IMR-90 (cell line): ENCODE measurements at regions not wholly inside any gene's neighbourhood (a gene's known extent, or its start where the extent isn't known, plus 50 kb on each side); places are given as distances from the start of the nearest gene placed in this dataset.

Experiments
- ATAC-seq: fragments of 200-7000 bp; cut with Tn5 transposase; 2 replicates; pipeline ENCODE4 v1.9.1; 2020; ENCODE audit warnings: low read depth, mild to moderate bottlenecking, moderate library complexity
- BruUV-seq: library from RNA; stranded (reverse); fragments of 400-500 nt; replicated peaks from 2 replicates; lab custom pipeline; 2021; lab: Mats Ljungman, UMichigan
- CTCF ChIA-PET: fragments of 300-600 bp; formaldehyde crosslinking; extraction: SDS; loops from one replicate; lab custom pipeline; 2021; ENCODE audit warnings: antibody characterized with exemption; lab: Yijun Ruan, JAX
- POLR2A ChIA-PET: fragments of 300-600 bp; sonication (Branson Sonifier 250); formaldehyde crosslinking; loops from one replicate; lab custom pipeline; 2022; ENCODE audit warnings: antibody characterized with exemption; ENCODE audit not compliant: unreplicated experiment; lab: Charles Lee
- DNase-seq: peaks from one replicate; pipeline ENCODE4 v3.0.0; 2013
- H2AFZ ChIP-seq: replicated peaks from 2 replicates; pipeline ENCODE3; 2013; ENCODE audit warnings: low read length, mild to moderate bottlenecking; ENCODE audit not compliant: poor library complexity
- H2AK5ac ChIP-seq: 2 replicates; pipeline ENCODE4 v1.6.1; 2013; ENCODE audit warnings: low read depth, low read length, inconsistent platforms
- H2AK9ac ChIP-seq: replicated peaks from 2 replicates; pipeline ENCODE3; 2013; ENCODE audit warnings: mild to moderate bottlenecking, low read depth, low read length, moderate library complexity; ENCODE audit not compliant: poor library complexity
- H2BK120ac ChIP-seq: 2 replicates; pipeline ENCODE4 v1.6.1; 2013; ENCODE audit warnings: low read depth, low read length, inconsistent platforms
- H2BK15ac ChIP-seq: 3 replicates; pipeline ENCODE4 v1.6.1; 2013; ENCODE audit warnings: low read depth, low read length, inconsistent platforms
- H2BK20ac ChIP-seq: 2 replicates; pipeline ENCODE4 v1.6.1; 2013; ENCODE audit warnings: low read depth, mild to moderate bottlenecking, inconsistent platforms, low read length, moderate library complexity
- H2BK5ac ChIP-seq: 2 replicates; pipeline ENCODE4 v1.6.1; 2013; ENCODE audit warnings: mild to moderate bottlenecking, low read depth, low read length, inconsistent platforms; ENCODE audit not compliant: poor library complexity, severe bottlenecking
- H3K14ac ChIP-seq: replicated peaks from 2 replicates; pipeline ENCODE4 v1.6.1; 2013; ENCODE audit warnings: low read depth, low read length, inconsistent platforms
- H3K18ac ChIP-seq: 2 replicates; pipeline ENCODE4 v1.6.1; 2013; ENCODE audit warnings: low read depth, low read length, control low read depth
- H3K23ac ChIP-seq: 2 replicates; pipeline ENCODE4 v1.6.1; 2013; ENCODE audit warnings: low read depth, low read length, inconsistent platforms
- H3K27ac ChIP-seq: 2 replicates; pipeline ENCODE4 v1.5.1; 2013; ENCODE audit warnings: mild to moderate bottlenecking, control low read depth, low read length; ENCODE audit not compliant: insufficient read depth
- H3K27me3 ChIP-seq: 2 replicates; pipeline ENCODE4 v1.6.1; 2013; ENCODE audit warnings: low read length; ENCODE audit not compliant: control insufficient read depth, insufficient read depth
- H3K36me3 ChIP-seq: 2 replicates; pipeline ENCODE4 v1.6.1; 2013; ENCODE audit warnings: low read length, mixed read lengths; ENCODE audit not compliant: control insufficient read depth, insufficient read depth
- H3K4ac ChIP-seq: 2 replicates; pipeline ENCODE4 v1.6.1; 2013; ENCODE audit warnings: low read depth, low read length, inconsistent platforms
- H3K4me1 ChIP-seq: 2 replicates; pipeline ENCODE4 v1.6.1; 2013; ENCODE audit warnings: low read length, mixed read lengths; ENCODE audit not compliant: control insufficient read depth, insufficient read depth
- H3K4me2 ChIP-seq: 2 replicates; pipeline ENCODE4 v1.6.1; 2013; ENCODE audit warnings: low read depth, mild to moderate bottlenecking, control low read depth, low read length, moderate library complexity
- H3K4me3 ChIP-seq: 2 replicates; pipeline ENCODE4 v1.5.1; 2013; ENCODE audit warnings: low read depth, mild to moderate bottlenecking, control low read depth, low read length, moderate library complexity; ENCODE audit not compliant: insufficient read depth
- H3K56ac ChIP-seq: 2 replicates; pipeline ENCODE4 v1.6.1; 2013; ENCODE audit warnings: low read length, inconsistent platforms; ENCODE audit not compliant: insufficient read depth; ENCODE audit errors: extremely low read depth
- H3K79me1 ChIP-seq, 2 experiments: 2 replicates each; pipeline ENCODE4 v1.6.1; 2013; ENCODE audit warnings: low read length in 2 of 2, inconsistent platforms in 1 of 2, low read depth in 1 of 2
- H3K9ac ChIP-seq: 2 replicates; pipeline ENCODE4 v1.6.1; 2013; ENCODE audit warnings: low read depth, low read length, control low read depth
- H3K9me1 ChIP-seq: 2 replicates; pipeline ENCODE4 v1.6.1; 2013; ENCODE audit warnings: low read length, inconsistent platforms; ENCODE audit not compliant: insufficient read depth
- H3K9me3 ChIP-seq: 2 replicates; pipeline ENCODE4 v1.6.1; 2013; ENCODE audit warnings: low read length; ENCODE audit not compliant: control insufficient read depth, insufficient read depth
- H4K20me1 ChIP-seq: 2 replicates; pipeline ENCODE4 v1.6.1; 2013; ENCODE audit warnings: low read length, inconsistent platforms; ENCODE audit not compliant: insufficient read depth
- H4K5ac ChIP-seq: 2 replicates; pipeline ENCODE4 v1.6.1; 2013; ENCODE audit warnings: mild to moderate bottlenecking, low read depth, low read length, control low read depth
- H4K8ac ChIP-seq, 2 experiments: 2 replicates each; pipeline ENCODE4 v1.6.1; 2013; ENCODE audit warnings: low read depth in 2 of 2, low read length in 2 of 2, control low read depth in 1 of 2, inconsistent platforms in 1 of 2
- H4K91ac ChIP-seq: 2 replicates; pipeline ENCODE4 v1.6.1; 2013; ENCODE audit warnings: low read depth, low read length, inconsistent platforms; ENCODE audit not compliant: insufficient read depth
- CHD1 ChIP-seq: IDR thresholded peaks from 2 replicates; pipeline ENCODE4 v1.6.1; 2012; ENCODE audit warnings: low read depth, low read length, improper control_type of control experiment
- MXI1 ChIP-seq: IDR thresholded peaks from 2 replicates; pipeline ENCODE4 v1.6.1; 2012; ENCODE audit warnings: low read depth, mild to moderate bottlenecking, low read length, moderate library complexity, borderline replicate concordance
- POLR2A ChIP-seq: IDR thresholded peaks from 2 replicates; pipeline ENCODE4 v1.6.1; 2012; ENCODE audit warnings: mild to moderate bottlenecking, low read depth, low read length
- RFX5 ChIP-seq: IDR thresholded peaks from 2 replicates; pipeline ENCODE4 v1.8.0; 2012; ENCODE audit warnings: low read depth, mild to moderate bottlenecking, low read length, moderate library complexity
- SMC3 ChIP-seq: fragments of 150-350 bp; IDR thresholded peaks from 2 replicates; pipeline ENCODE4 v1.6.1; 2016; ENCODE audit warnings: low read depth, mild to moderate bottlenecking, antibody characterized with exemption, low read length, moderate library complexity
- WGBS, 2 experiments: methylation state at CpG; one replicate each; pipeline versions ENCODE4 v1.1.5 to v1.1.7; 2013; ENCODE audit warnings: missing lambda C conversion rate in 2 of 2; ENCODE audit not compliant: insufficient read length in 1 of 2; ENCODE audit errors: extremely low coverage in 2 of 2; 5-methylcytosine and 5-hydroxymethylcytosine counted together
- dilution Hi-C: fragments of 300-500 bp; cut with HindIII; formaldehyde crosslinking; loops from one replicate; pipeline ENCODE4 v1.14.3; 2018; ENCODE audit warnings: low sequenced_read_pairs; ENCODE audit not compliant: unreplicated experiment
- in situ Hi-C: fragments of 300-500 bp; cut with MboI; formaldehyde crosslinking; loops from 3 replicates; pipeline ENCODE4 v1.14.3; 2019; ENCODE audit warnings: low sequenced_read_pairs, inconsistent platforms, mixed read lengths
- intact Hi-C: fragments of 100-400 bp; cut with micrococcal nuclease; formaldehyde crosslinking; loops from 2 replicates; pipeline ENCODE4 v1.10.0; 2022

GRCh38 chr18:39846265-39846664 is 2108.8 kb upstream of the PIK3C3 start:
- dilution Hi-C loops, result no loop called here
- DNase-seq, result peak; percentile 19
- H4K5ac ChIP-seq, result no peak overlapping the region

More at GRCh38 chr18:39846265-39846664, 2108.8 kb upstream of the PIK3C3 start:
- Histone ChIP-seq H4K20me1 (no peaks in the 10 kb centered on the region), H3K4ac (no peak overlapping the region), H3K27ac (no peak overlapping the region), H3K9me3 (no peaks in the 10 kb centered on the region), H4K8ac (no peak overlapping the region), H3K4me1 (peaks cover 2% of the 10 kb centered on the region; the same call in 1 of the 2 replicates), H3K4me2 (no peak overlapping the region), H2AFZ (no peak overlapping the region), H4K91ac (no peak overlapping the region), H2BK120ac (no peak overlapping the region), H3K36me3 (no peaks in the 10 kb centered on the region), H3K9ac (no peak overlapping the region), H3K56ac (no peak overlapping the region), H3K79me1 (no peaks in the 10 kb centered on the region), H3K27me3 (peaks cover 4% of the 10 kb centered on the region), H2BK20ac (no peak overlapping the region), H3K14ac (no peak overlapping the region), H3K9me1 (no peaks in the 10 kb centered on the region), H2AK5ac (no peak overlapping the region), H3K18ac (no peak overlapping the region), H2BK15ac (no peak overlapping the region), H3K4me3 (no peak overlapping the region), H2BK5ac (no peak overlapping the region), H3K23ac (no peak overlapping the region), H2AK9ac (no peak overlapping the region)
- BruUV-seq, result no TSS peak
- 10 to 100% methylated on average over 1 to 2 of the region's 5 CpGs for WGBS, 2 experiments
- no peak for TF ChIP-seq RFX5
- TF ChIP-seq POLR2A, result no peak
- no peak for TF ChIP-seq CHD1
- TF ChIP-seq SMC3, result no peak
- no peak for TF ChIP-seq MXI1
- intact Hi-C loops, result loop anchor here (5.0 to 10.0 kb wide), 4 partner anchors 361 to 1549 kb away; no protein-coding TSS in a partner anchor
- in situ Hi-C loops, result no loop called here
- peak; percentile 73 for ATAC-seq
- ChIA-PET POLR2A (no interaction called here), CTCF (interaction anchor here (0.7 kb wide), 1 partner anchor 442 kb away, joined by 3 read pairs; no protein-coding TSS in a partner anchor)
